ENCODE measurements at regions not wholly inside any gene's neighbourhood (a gene's known extent, or its start where the extent isn't known, plus 50 kb on each side); places are given as distances from the start of the nearest gene placed in this dataset.
A peak's percentile ranks its signal among the peaks of the same experiment; 100 is the strongest.

DNA sequence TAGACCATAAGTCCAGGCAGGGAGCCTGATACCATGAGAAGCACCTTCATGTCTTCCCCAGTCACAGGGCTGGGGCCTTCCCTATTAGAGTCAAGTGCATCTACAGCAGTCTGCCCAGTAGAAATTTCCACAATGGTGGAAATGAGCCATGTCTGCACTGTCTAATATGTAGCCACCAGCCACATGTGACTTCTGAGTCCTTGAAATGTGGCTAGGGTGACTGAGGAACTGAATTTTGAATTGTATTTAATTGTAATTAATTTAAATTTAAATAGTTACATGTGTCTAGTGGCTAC, 300.2 kb downstream of the CLIC5 start:
- Mint-ChIP-seq H3K27me3 (peaks cover 18% of the 10 kb centered on the region), H3K27ac (no peak overlapping the region), H3K9me3 (no peaks in the 10 kb centered on the region), H3K4me1 (peaks cover 41% of the 10 kb centered on the region), H3K4me3 (peak overlapping the region in 1 of 2 donors; percentile 65)
- DNase-seq (no peak), ATAC-seq (peak; percentile 11)

DNA sequence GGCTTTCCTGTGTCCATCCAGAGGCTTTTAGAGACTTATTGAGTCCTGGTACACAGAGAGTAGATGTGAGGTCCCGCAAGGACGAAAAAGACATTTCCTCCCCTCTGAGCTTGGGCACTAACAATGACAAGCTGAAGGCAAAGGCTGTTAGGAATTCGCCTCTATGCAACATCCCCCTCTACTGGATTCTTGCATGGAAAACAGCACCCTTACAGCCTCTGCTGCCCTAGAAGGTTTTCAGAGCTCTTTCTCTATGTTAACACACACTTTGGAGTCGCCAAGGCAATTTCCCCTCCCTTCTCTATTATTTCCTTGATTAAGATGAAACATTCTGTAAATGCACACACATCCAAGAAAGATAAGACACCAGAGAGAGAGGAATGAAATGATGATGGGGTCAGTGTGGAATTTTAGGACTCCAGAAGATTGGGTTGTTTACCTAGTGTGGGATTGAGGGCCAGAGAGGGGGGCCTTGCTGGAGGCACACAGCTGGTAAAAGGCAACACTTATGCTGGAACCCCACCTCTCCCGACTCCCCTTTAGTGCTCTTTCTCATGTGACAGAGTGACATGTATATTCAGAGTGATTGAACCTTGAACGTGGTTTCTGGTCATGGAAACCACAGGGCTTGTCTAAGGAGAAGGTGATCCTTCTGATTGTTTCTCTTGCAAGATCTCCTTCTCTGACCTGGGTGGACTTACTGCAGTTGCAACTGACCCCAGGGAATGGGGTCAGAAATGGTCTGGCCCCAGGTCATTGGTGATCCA, 300.7 kb downstream of the CLIC5 start:
- peak overlapping the region; percentile 79 to 83 for H3K27ac Mint-ChIP-seq
- peaks cover 18% of the 10 kb centered on the region for H3K27me3 Mint-ChIP-seq
- peak overlapping the region; percentile 50 to 65 for H3K4me3 Mint-ChIP-seq
- H3K4me1 Mint-ChIP-seq: peaks cover 41% of the 10 kb centered on the region
- DNase-seq (peak; percentile 33 to 58), ATAC-seq (peak; percentile 47)
- H3K9me3 Mint-ChIP-seq: no peaks in the 10 kb centered on the region

DNA sequence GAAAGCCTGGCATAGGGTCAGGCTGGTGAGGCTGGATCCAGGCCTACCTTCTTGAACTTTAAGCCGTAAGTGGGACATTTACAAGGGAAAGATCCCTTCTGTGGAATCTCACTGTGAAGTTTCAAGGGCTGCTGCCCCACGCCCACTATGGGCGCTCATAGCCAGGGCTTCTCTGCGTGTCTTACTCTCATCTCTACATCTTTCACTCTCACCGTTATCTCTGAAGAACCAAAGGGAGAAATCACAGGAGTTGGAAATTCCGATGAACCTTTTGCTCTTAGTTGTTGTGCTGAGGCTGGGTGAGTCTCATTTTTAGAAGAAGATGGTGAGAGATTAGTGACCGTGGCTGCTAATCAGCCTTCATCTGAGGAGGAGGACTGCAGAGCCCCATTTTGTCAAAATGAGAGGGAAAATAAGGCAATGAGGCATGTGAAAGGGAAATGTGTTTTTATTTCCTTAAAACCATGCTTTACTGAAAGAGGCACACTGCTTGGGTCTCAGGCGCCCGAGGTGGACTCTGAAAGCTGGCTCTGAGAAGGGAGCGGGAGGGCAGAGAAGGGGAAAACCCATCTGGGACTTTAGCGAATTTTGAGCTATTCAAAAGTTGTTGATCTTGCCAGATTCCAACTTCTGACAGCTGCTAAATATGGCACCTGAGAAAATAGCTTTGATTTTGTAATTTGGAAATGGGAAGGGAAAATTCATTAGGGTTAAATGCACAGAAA, 301.5 kb downstream of the CLIC5 start:
- H3K27ac Mint-ChIP-seq: peak overlapping the region; percentile 53 to 61
- DNase-seq (no peak), ATAC-seq (no peak)
- peak overlapping the region; percentile 50 to 65 for H3K4me3 Mint-ChIP-seq
- H3K9me3 Mint-ChIP-seq: no peaks in the 10 kb centered on the region
- H3K27me3 Mint-ChIP-seq: peaks cover 13% of the 10 kb centered on the region
- H3K4me1 Mint-ChIP-seq: peaks cover 41% of the 10 kb centered on the region
